22Rv1 (cell line): ENCODE measurements at regions not wholly inside any gene's neighbourhood (a gene's known extent, or its start where the extent isn't known, plus 50 kb on each side); places are given as distances from the start of the nearest gene placed in this dataset.

Experiments
- CTCF ChIP-seq: fragments of 450-650 bp; IDR thresholded peaks from 2 replicates; pipeline ENCODE4 v1.5.1; 2017; ENCODE audit warnings: mild to moderate bottlenecking
- ZFX ChIP-seq: fragments of 450-650 bp; IDR thresholded peaks from 2 replicates; pipeline ENCODE4 v1.6.1; 2017; ENCODE audit warnings: antibody characterized with exemption, borderline replicate concordance

- no peak for TF ChIP-seq CTCF
- TF ChIP-seq ZFX = no peak
Measured at GRCh38 chr4:62914758-62915157, 1494.5 kb downstream of the TECRL start.
